ENCODE measurements at regions not wholly inside any gene's neighbourhood (a gene's known extent, or its start where the extent isn't known, plus 50 kb on each side); places are given as distances from the start of the nearest gene placed in this dataset.
A peak's percentile ranks its signal among the peaks of the same experiment; 100 is the strongest.

DNA sequence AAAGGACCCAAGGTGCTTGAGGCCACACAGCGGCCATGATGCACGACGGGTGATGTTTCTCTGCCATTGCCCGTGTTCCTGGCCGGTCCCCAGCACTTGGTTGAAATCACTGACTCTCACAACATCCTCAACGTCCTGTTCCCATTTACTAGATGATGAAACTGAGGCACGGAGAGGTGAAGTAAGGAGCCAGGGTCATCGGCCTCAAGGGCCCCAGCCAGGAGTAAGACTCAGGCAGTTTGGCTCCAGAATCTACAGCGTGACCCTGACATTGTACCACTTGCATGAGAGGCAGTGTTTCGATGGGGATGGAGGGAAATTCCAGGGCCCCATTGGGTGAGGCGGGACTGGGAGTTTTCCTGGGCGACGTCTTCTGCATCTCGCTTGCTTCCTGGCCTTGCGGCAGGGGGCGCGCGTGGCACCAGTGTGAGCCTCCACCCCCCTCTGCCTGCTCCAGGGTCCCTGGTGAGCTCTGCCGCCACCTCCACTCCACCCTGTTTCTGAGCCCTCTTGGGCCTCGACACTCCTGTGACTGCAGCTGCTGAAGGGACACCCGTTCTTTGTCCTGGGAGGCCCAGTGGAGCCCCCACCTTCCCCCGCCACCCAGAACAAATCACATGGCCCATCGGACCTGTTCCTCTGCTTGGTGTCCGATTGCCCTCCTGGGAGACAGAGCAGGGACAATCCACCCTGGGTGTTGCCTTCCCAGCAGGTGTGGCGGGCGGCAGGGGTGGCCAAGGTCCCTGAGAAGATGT, 133.0 kb upstream of the GSE1 start:
- no peak overlapping the region for H2BK120ac ChIP-seq (ENCODE audit: low read depth, low read length)
- peak; percentile 36 for DNase-seq

DNA sequence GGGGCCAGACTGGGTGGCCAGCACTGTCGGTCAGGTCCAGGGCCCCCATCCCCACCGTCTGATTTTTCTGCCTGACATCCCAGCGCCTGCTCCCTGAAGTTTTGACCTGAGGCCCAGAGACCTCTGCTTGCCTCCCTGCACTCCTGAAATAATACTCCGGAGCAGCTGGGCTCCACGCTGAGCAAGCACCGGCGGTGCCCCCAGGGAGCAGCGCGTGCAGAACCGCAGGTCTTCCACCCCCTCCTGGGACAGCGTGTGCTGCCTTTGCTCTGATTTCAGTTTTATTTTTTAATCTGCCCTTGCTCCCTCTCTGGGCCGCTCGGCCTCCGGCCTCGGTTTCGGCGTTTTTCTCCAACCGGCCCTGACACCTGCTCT, 132.4 kb upstream of the GSE1 start:
- no peak overlapping the region for H3K4me3 ChIP-seq (ENCODE audit: low read length)
- H2BK15ac ChIP-seq (replicated peaks; ENCODE audit: low read depth) = no peak overlapping the region
- no peak overlapping the region for H3K56ac ChIP-seq (ENCODE audit: low read length)
- H3K27ac ChIP-seq (ENCODE audit: low read depth, low read length) = no peak overlapping the region
- H2BK5ac ChIP-seq (ENCODE audit: low read length) = no peak overlapping the region
- no peak overlapping the region for H2AK5ac ChIP-seq (ENCODE audit: low read length)
- no peaks in the 10 kb centered on the region for H3K27me3 ChIP-seq (ENCODE audit: insufficient read depth, low read length, poor library complexity)
- H4K8ac ChIP-seq (ENCODE audit: low read depth, low read length) = no peak overlapping the region
- no peak for DNase-seq
- no peak overlapping the region for H3K23ac ChIP-seq (ENCODE audit: low read length)
- no peaks in the 10 kb centered on the region for H3K79me1 ChIP-seq (ENCODE audit: low read length)
- no CpG with 5 or more reads among the region's 18 CpGs for WGBS (ENCODE audit: extremely low coverage, insufficient coverage, low lambda C conversion rate)
- H3K79me2 ChIP-seq (ENCODE audit: control insufficient read depth, insufficient read depth, low read length) = no peaks in the 10 kb centered on the region
- H3K9ac ChIP-seq (ENCODE audit: low read length) = no peak overlapping the region
- no peak overlapping the region for H2BK120ac ChIP-seq (ENCODE audit: low read depth, low read length)
- no peak overlapping the region for H3K4me2 ChIP-seq (ENCODE audit: low read length)
- H3K4me1 ChIP-seq (ENCODE audit: control insufficient read depth, low read depth, low read length) = no peaks in the 10 kb centered on the region
- no peak overlapping the region for H4K5ac ChIP-seq (ENCODE audit: low read length)
- no peak overlapping the region for H3K18ac ChIP-seq (ENCODE audit: low read length)
- H3K4ac ChIP-seq (ENCODE audit: low read depth, low read length) = no peak overlapping the region
- no peaks in the 10 kb centered on the region for H3K36me3 ChIP-seq (ENCODE audit: control insufficient read depth, insufficient read depth, low read length)

More for the DNA sequence above, 133.0 kb upstream of the GSE1 start:
- Histone ChIP-seq H3K27ac (ENCODE audit: low read depth, low read length) (no peak overlapping the region), H3K23ac (ENCODE audit: low read length) (no peak overlapping the region), H3K4me1 (ENCODE audit: control insufficient read depth, low read depth, low read length) (no peaks in the 10 kb centered on the region), H3K79me2 (ENCODE audit: control insufficient read depth, insufficient read depth, low read length) (no peaks in the 10 kb centered on the region), H2AK5ac (ENCODE audit: low read length) (no peak overlapping the region), H3K27me3 (ENCODE audit: insufficient read depth, low read length, poor library complexity) (no peaks in the 10 kb centered on the region), H3K4me3 (ENCODE audit: low read length) (no peak overlapping the region), H3K9ac (ENCODE audit: low read length) (no peak overlapping the region), H4K8ac (ENCODE audit: low read depth, low read length) (no peak overlapping the region), H3K79me1 (ENCODE audit: low read length) (no peaks in the 10 kb centered on the region), H3K18ac (ENCODE audit: low read length) (no peak overlapping the region), H2BK5ac (ENCODE audit: low read length) (no peak overlapping the region), H4K5ac (ENCODE audit: low read length) (no peak overlapping the region), H3K36me3 (ENCODE audit: control insufficient read depth, insufficient read depth, low read length) (no peaks in the 10 kb centered on the region), H3K4ac (ENCODE audit: low read depth, low read length) (no peak overlapping the region), H3K4me2 (ENCODE audit: low read length) (no peak overlapping the region), H3K56ac (ENCODE audit: low read length) (no peak overlapping the region), H2BK15ac (replicated peaks; ENCODE audit: low read depth) (no peak overlapping the region)
- WGBS (ENCODE audit: extremely low coverage, insufficient coverage, low lambda C conversion rate) = no CpG with 5 or more reads among the region's 26 CpGs

DNA sequence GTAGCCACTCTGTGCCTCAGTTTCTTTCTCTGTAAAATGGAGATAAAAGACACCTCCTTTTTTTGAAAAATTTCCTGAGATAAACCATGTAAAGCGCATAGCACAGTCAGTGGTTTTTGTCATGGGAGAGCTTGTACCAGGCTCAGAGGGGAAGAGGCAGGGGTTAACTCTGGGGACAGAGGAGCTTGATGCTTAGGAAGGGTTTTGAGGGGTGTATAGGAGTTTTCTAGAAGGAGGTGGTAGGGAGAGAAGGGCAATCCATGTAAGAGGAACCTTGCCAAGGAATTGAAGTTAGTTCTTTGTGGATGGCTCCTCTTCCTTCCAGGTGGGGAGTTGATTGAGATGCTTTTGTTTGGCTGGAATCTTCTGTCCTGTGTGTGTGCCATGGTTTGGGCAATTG, 131.9 kb upstream of the GSE1 start:
- Histone ChIP-seq H3K4me1 (ENCODE audit: control insufficient read depth, low read depth, low read length) (no peaks in the 10 kb centered on the region), H3K36me3 (ENCODE audit: control insufficient read depth, insufficient read depth, low read length) (no peaks in the 10 kb centered on the region), H2BK15ac (replicated peaks; ENCODE audit: low read depth) (no peak overlapping the region), H3K27me3 (ENCODE audit: insufficient read depth, low read length, poor library complexity) (no peaks in the 10 kb centered on the region), H2BK120ac (ENCODE audit: low read depth, low read length) (no peak overlapping the region), H3K79me2 (ENCODE audit: control insufficient read depth, insufficient read depth, low read length) (no peaks in the 10 kb centered on the region), H3K4me3 (ENCODE audit: low read length) (no peak overlapping the region), H3K4me2 (ENCODE audit: low read length) (no peak overlapping the region), H4K8ac (ENCODE audit: low read depth, low read length) (no peak overlapping the region), H3K23ac (ENCODE audit: low read length) (no peak overlapping the region), H2AK5ac (ENCODE audit: low read length) (no peak overlapping the region), H3K4ac (ENCODE audit: low read depth, low read length) (no peak overlapping the region), H4K5ac (ENCODE audit: low read length) (no peak overlapping the region), H2BK5ac (ENCODE audit: low read length) (no peak overlapping the region), H3K56ac (ENCODE audit: low read length) (no peak overlapping the region), H3K27ac (ENCODE audit: low read depth, low read length) (no peak overlapping the region), H3K18ac (ENCODE audit: low read length) (no peak overlapping the region), H3K9ac (ENCODE audit: low read length) (no peak overlapping the region), H3K79me1 (ENCODE audit: low read length) (no peaks in the 10 kb centered on the region)
- no CpG with 5 or more reads among the region's 1 CpG for WGBS (ENCODE audit: extremely low coverage, insufficient coverage, low lambda C conversion rate)
- no peak for DNase-seq

DNA sequence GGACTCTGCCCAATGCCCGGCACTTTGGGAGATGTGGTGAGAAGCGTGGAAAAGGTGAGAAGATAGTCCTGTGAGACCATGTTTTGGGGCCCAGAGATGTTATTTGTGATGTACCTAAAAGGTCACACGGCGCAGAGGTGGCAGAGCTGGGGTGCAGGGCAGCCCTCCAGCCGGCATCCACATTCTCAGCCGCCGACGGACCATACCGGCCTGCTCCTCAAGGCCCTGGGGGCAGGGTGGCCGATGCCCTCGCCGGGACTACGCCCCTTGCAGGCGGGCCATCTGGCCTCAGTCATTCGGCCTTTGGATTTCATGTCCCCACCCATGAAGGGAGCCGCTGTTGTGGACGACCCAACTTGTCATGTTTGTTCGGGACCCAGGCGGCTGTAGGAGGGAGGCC, 131.4 kb upstream of the GSE1 start:
- no peak overlapping the region for H3K4me3 ChIP-seq (ENCODE audit: low read length)
- H4K8ac ChIP-seq (ENCODE audit: low read depth, low read length) = no peak overlapping the region
- H3K4me1 ChIP-seq (ENCODE audit: control insufficient read depth, low read depth, low read length) = no peaks in the 10 kb centered on the region
- no peak overlapping the region for H3K18ac ChIP-seq (ENCODE audit: low read length)
- no peak overlapping the region for H3K56ac ChIP-seq (ENCODE audit: low read length)
- no peak overlapping the region for H3K4me2 ChIP-seq (ENCODE audit: low read length)
- no peaks in the 10 kb centered on the region for H3K36me3 ChIP-seq (ENCODE audit: control insufficient read depth, insufficient read depth, low read length)
- no peak overlapping the region for H2AK5ac ChIP-seq (ENCODE audit: low read length)
- DNase-seq = no peak
- H2BK15ac ChIP-seq (replicated peaks; ENCODE audit: low read depth) = no peak overlapping the region
- H3K27me3 ChIP-seq (ENCODE audit: insufficient read depth, low read length, poor library complexity) = no peaks in the 10 kb centered on the region
- H2BK5ac ChIP-seq (ENCODE audit: low read length) = no peak overlapping the region
- no peak overlapping the region for H3K27ac ChIP-seq (ENCODE audit: low read depth, low read length)
- no peak overlapping the region for H2BK120ac ChIP-seq (ENCODE audit: low read depth, low read length)
- H4K5ac ChIP-seq (ENCODE audit: low read length) = no peak overlapping the region
- no peak overlapping the region for H3K4ac ChIP-seq (ENCODE audit: low read depth, low read length)
- H3K9ac ChIP-seq (ENCODE audit: low read length) = no peak overlapping the region
- H3K79me1 ChIP-seq (ENCODE audit: low read length) = no peaks in the 10 kb centered on the region
- WGBS (ENCODE audit: extremely low coverage, insufficient coverage, low lambda C conversion rate) = no CpG with 5 or more reads among the region's 19 CpGs
- no peak overlapping the region for H3K23ac ChIP-seq (ENCODE audit: low read length)
- H3K79me2 ChIP-seq (ENCODE audit: control insufficient read depth, insufficient read depth, low read length) = no peaks in the 10 kb centered on the region

DNA sequence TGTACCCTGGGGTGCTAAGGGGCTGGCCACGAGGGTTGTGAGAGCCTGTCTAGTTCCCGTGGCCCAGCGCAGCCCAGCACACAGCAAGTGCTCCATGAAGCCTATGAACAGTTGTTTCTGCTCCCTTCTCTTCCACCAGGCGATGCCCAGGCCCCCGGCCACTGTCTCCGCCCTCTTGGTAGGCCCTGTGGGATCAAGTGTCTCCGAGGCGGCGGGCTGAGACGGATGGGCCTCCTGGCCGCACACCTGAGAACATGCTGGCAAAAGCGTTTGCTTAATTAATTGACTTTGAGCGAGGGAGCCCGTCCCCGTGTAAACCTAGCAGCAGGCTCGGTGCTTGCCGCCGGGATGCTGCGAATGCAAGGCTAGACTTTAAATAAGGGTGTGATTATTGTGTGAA, 129.7 kb upstream of the GSE1 start:
- WGBS (ENCODE audit: extremely low coverage, insufficient coverage, low lambda C conversion rate) = no CpG with 5 or more reads among the region's 19 CpGs
- Histone ChIP-seq H3K79me1 (ENCODE audit: low read length) (no peaks in the 10 kb centered on the region), H2AK5ac (ENCODE audit: low read length) (no peak overlapping the region), H3K79me2 (ENCODE audit: control insufficient read depth, insufficient read depth, low read length) (no peaks in the 10 kb centered on the region), H2BK15ac (replicated peaks; ENCODE audit: low read depth) (no peak overlapping the region), H3K4me1 (ENCODE audit: control insufficient read depth, low read depth, low read length) (no peaks in the 10 kb centered on the region), H3K23ac (ENCODE audit: low read length) (no peak overlapping the region), H3K18ac (ENCODE audit: low read length) (no peak overlapping the region), H3K4ac (ENCODE audit: low read depth, low read length) (no peak overlapping the region), H2BK120ac (ENCODE audit: low read depth, low read length) (no peak overlapping the region), H4K5ac (ENCODE audit: low read length) (no peak overlapping the region), H3K27me3 (ENCODE audit: insufficient read depth, low read length, poor library complexity) (no peaks in the 10 kb centered on the region), H2BK5ac (ENCODE audit: low read length) (no peak overlapping the region), H3K4me3 (ENCODE audit: low read length) (no peak overlapping the region), H3K4me2 (ENCODE audit: low read length) (no peak overlapping the region), H4K8ac (ENCODE audit: low read depth, low read length) (no peak overlapping the region), H3K9ac (ENCODE audit: low read length) (no peak overlapping the region), H3K36me3 (ENCODE audit: control insufficient read depth, insufficient read depth, low read length) (no peaks in the 10 kb centered on the region), H3K56ac (ENCODE audit: low read length) (no peak overlapping the region), H3K27ac (ENCODE audit: low read depth, low read length) (no peak overlapping the region)
- no peak for DNase-seq

Data from mesendoderm (in vitro differentiated cells).